Pancreas (tissue), 10 donors: ENCODE measurements at regions not wholly inside any gene's neighbourhood (a gene's known extent, or its start where the extent isn't known, plus 50 kb on each side); places are given as distances from the start of the nearest gene placed in this dataset.
A peak's percentile ranks its signal among the peaks of the same experiment; 100 is the strongest.

Source experiments
- ATAC-seq, 4 donors: fragments of 200-7000 bp; cut with Tn5 transposase; one replicate each; pipeline versions ENCODE4 v1.8.0 to v1.9.1; 2020; ENCODE audit warnings: mild to moderate bottlenecking in 4 of 4, moderate library complexity in 4 of 4
- DNase-seq, 6 donors: peaks; one replicate each; pipeline ENCODE4 v3.0.0-alpha.2; 2020
- FAIRE-seq: peaks from 2 replicates; lab custom pipeline; 2012; peaks lifted over from hg19 to GRCh38; lab: Jason Lieb, UNC
- H3K27ac ChIP-seq, 4 donors: fragments of 200-600 bp; sonication (generic); 1 replicate in 3 of 4; 2 replicates in 1 of 4; pipeline versions ENCODE4 v1.5.0 to v1.8.0; 2020
- H3K27me3 ChIP-seq, 4 donors: fragments of 200-600 bp; one replicate each; pipeline ENCODE4 v1.8.0; 2021
- H3K36me3 ChIP-seq, 3 donors: fragments of 200-600 bp; sonication (generic) in 1 of 3; one replicate each; pipeline versions ENCODE4 v1.5.0 to v1.8.0; 2020 to 2021
- H3K4me1 ChIP-seq, 3 donors: fragments of 200-600 bp; one replicate each; pipeline ENCODE4 v1.8.0; 2021
- H3K4me3 ChIP-seq, 4 donors: fragments of 200-600 bp; sonication (generic) in 2 of 4; one replicate each; pipeline versions ENCODE4 v1.5.0 to v1.8.0; 2020 to 2021
- H3K9me3 ChIP-seq, 4 donors: fragments of 200-600 bp; one replicate each; pipeline ENCODE4 v1.8.0; 2021
- WGBS, 2 donors: extraction: QIAGEN DNeasy Blood & Tissue Kit; methylation state at CpG; one replicate each; pipeline ENCODE4 v1.1.7; 2013; 5-methylcytosine and 5-hydroxymethylcytosine counted together
- intact Hi-C, 3 donors: fragments of 100-400 bp; cut with DNase I; formaldehyde crosslinking; loops; one replicate each; pipeline versions ENCODE4 v1.11.1 to v1.14.2; 2022
- TF ChIP-seq, protein P1 (sequence below), 4 donors: fragments of 200-600 bp; sonication (generic) in 3 of 4; IDR thresholded peaks; one replicate each; pipeline versions ENCODE4 v1.5.0 to v1.8.0; 2021; ENCODE audit warnings: antibody characterized with exemption in 4 of 4
- donor health status: healthy with polysubstance abuse.
- donor health status: DM: no; HTN: no; CAD: no; lungs with moderate emphysema.
- donor health status: DM: no; HTN: no; CAD: no.
- donor health status: control.
- donor health status: control.
- donor health status: Bipolar disorder and iron deficiency.
- donor health status: DM: yes; HTN: yes; CAD: no.
- donor health status: DM: no; HTN: no; CAD: no.
- donor health status: DM: no; HTN: no; CAD: no.
- donor health status: DM: yes; HTN: yes; CAD: no.

- TF ChIP-seq, protein P1, sequence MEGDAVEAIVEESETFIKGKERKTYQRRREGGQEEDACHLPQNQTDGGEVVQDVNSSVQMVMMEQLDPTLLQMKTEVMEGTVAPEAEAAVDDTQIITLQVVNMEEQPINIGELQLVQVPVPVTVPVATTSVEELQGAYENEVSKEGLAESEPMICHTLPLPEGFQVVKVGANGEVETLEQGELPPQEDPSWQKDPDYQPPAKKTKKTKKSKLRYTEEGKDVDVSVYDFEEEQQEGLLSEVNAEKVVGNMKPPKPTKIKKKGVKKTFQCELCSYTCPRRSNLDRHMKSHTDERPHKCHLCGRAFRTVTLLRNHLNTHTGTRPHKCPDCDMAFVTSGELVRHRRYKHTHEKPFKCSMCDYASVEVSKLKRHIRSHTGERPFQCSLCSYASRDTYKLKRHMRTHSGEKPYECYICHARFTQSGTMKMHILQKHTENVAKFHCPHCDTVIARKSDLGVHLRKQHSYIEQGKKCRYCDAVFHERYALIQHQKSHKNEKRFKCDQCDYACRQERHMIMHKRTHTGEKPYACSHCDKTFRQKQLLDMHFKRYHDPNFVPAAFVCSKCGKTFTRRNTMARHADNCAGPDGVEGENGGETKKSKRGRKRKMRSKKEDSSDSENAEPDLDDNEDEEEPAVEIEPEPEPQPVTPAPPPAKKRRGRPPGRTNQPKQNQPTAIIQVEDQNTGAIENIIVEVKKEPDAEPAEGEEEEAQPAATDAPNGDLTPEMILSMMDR (IDR thresholded peaks at IDR 0.05) = no peak
- no peak overlapping the region for H3K4me3 ChIP-seq
- H3K36me3 ChIP-seq = no peaks in the 10 kb centered on the region
- no peaks in the 10 kb centered on the region for H3K9me3 ChIP-seq
- H3K27ac ChIP-seq = no peak overlapping the region
- H3K27me3 ChIP-seq = no peaks in the 10 kb centered on the region
- no peak for ATAC-seq
- WGBS, 2 donors = 75 to 91% methylated on average over 2 of the region's 2 CpGs
- FAIRE-seq = no peak
- DNase-seq = no peak
- no peaks in the 10 kb centered on the region for H3K4me1 ChIP-seq
- intact Hi-C loops = no loop called here
Observed at GRCh38 chr9:14520341-14520740, 172.9 kb downstream of the ZDHHC21 start.

DNA sequence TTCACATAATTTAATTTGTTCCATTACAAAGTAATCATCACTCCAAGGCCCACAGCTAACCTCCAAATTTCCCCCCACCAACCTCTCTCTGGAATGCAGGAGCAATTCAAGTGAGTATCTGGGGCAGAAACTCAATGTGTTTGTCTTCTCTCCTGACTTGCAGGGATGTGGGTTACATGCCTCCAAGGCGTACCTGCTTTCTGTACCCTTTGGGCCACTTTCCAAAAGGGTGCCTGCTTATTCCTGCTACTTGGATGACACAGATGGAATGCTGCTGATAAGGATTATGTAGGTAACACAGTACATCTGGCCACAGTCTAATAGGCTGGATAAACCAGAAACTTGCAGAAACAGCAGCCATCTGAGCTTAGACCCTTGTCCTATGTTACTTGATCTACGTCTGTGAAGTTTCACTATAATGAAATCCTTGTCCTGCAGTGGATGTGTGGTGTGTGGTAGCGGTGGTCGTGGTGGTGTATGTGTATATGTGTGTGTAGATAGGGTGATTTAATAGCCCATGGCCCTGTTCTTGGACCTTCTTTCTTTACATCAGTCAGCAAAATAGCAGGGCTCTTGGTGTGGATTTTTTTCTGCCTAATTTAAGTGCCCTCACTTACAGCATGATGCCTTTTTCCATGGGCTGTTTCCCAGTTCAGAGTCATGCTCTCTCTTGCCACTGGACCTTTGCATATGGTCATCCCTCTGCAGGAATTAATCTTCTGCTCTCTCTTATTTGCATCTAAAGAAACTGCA is 175.9 kb downstream of the ZDHHC21 start:
- Histone ChIP-seq H3K4me1 (no peaks in the 10 kb centered on the region), H3K36me3 (no peaks in the 10 kb centered on the region), H3K4me3 (no peak overlapping the region), H3K27ac (no peak overlapping the region), H3K9me3 (no peaks in the 10 kb centered on the region), H3K27me3 (no peaks in the 10 kb centered on the region)
- ATAC-seq (no peak), FAIRE-seq (no peak), DNase-seq (no peak)
- intact Hi-C loops = no loop called here
- TF ChIP-seq, protein P1 (IDR thresholded peaks at IDR 0.05) = no peak
- 75 to 80% methylated on average over 4 of the region's 4 CpGs for WGBS, 2 donors

DNA sequence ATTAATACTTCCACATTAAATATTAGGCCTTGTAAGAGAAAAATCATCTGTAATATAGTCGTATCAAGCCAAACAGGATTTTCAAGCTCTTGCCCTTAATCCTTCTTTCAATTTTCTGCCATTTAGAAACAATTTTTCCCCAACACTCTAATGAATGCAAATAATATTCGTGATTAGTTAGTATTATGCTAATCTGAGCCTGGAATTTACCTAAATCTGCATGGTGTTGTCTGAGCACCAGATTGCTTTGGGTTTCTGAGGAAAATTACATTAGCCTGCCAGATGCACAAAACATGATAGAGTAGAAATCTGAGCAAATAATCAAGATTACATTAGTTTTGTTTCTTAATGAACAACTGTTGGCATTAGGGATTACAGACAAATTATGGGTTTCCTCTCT is 176.6 kb downstream of the ZDHHC21 start:
- WGBS, 2 donors = 66 to 68% methylated on average over 2 of the region's 2 CpGs
- FAIRE-seq = no peak
- no peak for ATAC-seq
- H3K36me3 ChIP-seq = no peaks in the 10 kb centered on the region
- intact Hi-C loops = no loop called here
- no peak overlapping the region for H3K27ac ChIP-seq
- H3K9me3 ChIP-seq = no peaks in the 10 kb centered on the region
- no peaks in the 10 kb centered on the region for H3K4me1 ChIP-seq
- DNase-seq = no peak
- TF ChIP-seq, protein P1 (IDR thresholded peaks at IDR 0.05) = no peak
- no peak overlapping the region for H3K4me3 ChIP-seq
- H3K27me3 ChIP-seq = no peaks in the 10 kb centered on the region

- Histone ChIP-seq H3K27ac (no peak overlapping the region), H3K9me3 (no peaks in the 10 kb centered on the region), H3K36me3 (no peaks in the 10 kb centered on the region), H3K4me3 (no peak overlapping the region), H3K27me3 (no peaks in the 10 kb centered on the region), H3K4me1 (no peaks in the 10 kb centered on the region)
- whole genome bisulfite sequencing, 2 donors = 75 to 79% methylated on average over 16 of the region's 16 CpGs
- FAIRE-seq (no peak), DNase-seq (peak in 1 of 6 donors; percentile 27), ATAC-seq (no peak)
- TF ChIP-seq, protein P1 (IDR thresholded peaks at IDR 0.05) = no peak
- intact Hi-C loops = no loop called here
Observed at GRCh38 chr9:14515571-14516198, 177.5 kb downstream of the ZDHHC21 start.

GRCh38 chr9:14515049-14515448 is 178.2 kb downstream of the ZDHHC21 start:
- WGBS, 2 donors = 65 to 69% methylated on average over 4 of the region's 4 CpGs
- Histone ChIP-seq H3K4me1 (no peaks in the 10 kb centered on the region), H3K27ac (no peak overlapping the region), H3K9me3 (no peaks in the 10 kb centered on the region), H3K36me3 (no peaks in the 10 kb centered on the region), H3K4me3 (no peak overlapping the region), H3K27me3 (no peaks in the 10 kb centered on the region)
- no peak for DNase-seq
- no peak for FAIRE-seq
- no peak for ATAC-seq
- TF ChIP-seq, protein P1 (IDR thresholded peaks at IDR 0.05) = no peak
- intact Hi-C loops = no loop called here
